ENCODE measurements at regions not wholly inside any gene's neighbourhood (a gene's known extent, or its start where the extent isn't known, plus 50 kb on each side); places are given as distances from the start of the nearest gene placed in this dataset.

DNA sequence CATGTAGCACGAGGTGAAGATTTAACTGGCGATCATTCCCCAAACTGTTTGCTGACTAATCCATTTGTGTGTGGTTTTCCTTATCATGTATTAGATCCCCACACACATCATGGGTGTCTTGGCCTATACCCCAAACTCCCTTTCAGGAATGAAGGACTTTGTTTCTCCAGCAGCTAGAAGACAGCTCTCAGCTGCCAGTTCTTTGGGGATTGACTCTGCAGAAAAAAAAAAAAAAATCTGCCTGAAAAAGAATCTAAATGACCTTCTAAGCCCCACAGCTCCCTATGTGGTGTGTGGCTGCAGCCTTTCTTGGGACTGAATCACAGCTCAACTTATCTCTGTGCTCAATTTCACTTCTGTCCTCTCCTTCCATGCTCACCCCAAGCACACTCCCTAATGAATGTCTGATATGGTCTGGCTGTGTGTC, 256.3 kb upstream of the DUSP10 start:
- Histone ChIP-seq H3K9me3 (ENCODE audit: insufficient read depth in 2 of 2, low read depth in 1 of 2, low read length in 1 of 2) (no peaks in the 10 kb centered on the region), H3K27me3 (replicated peaks in 1 of 4; ENCODE audit: control insufficient read depth in 3 of 4, extremely low read depth in 1 of 4, insufficient read depth in 3 of 4, low read length in 3 of 4) (no peaks in the 10 kb centered on the region), H3K14ac (ENCODE audit: insufficient read length) (no peak overlapping the region), H4K5ac (ENCODE audit: insufficient read length, low read depth, low read length) (no peak overlapping the region), H3K4me2 (ENCODE audit: insufficient read depth in 1 of 2, low read depth in 2 of 2, low read length in 2 of 2) (no peak overlapping the region), H3K79me1 (ENCODE audit: low read depth, low read length) (no peaks in the 10 kb centered on the region), H4K91ac (replicated peaks; ENCODE audit: insufficient read length, low read length) (no peak overlapping the region), H2AK5ac (ENCODE audit: low read depth, low read length) (no peak overlapping the region), H3K27ac (ENCODE audit: low read depth, low read length) (no peak overlapping the region), H2BK20ac (ENCODE audit: low read length) (no peak overlapping the region), H2BK12ac (ENCODE audit: low read depth, low read length) (no peak overlapping the region), H3K23ac (ENCODE audit: insufficient read length) (no peak overlapping the region), H3K9ac (replicated peaks in 1 of 4; ENCODE audit: extremely low read depth in 1 of 4, low read depth in 3 of 4, low read length in 3 of 4) (no peak overlapping the region), H3K4me3 (ENCODE audit: extremely low read depth in 1 of 4, insufficient read depth in 2 of 4, low read depth in 3 of 4, low read length in 4 of 4) (no peak overlapping the region), H3K23me2 (ENCODE audit: low read depth, low read length) (no peaks in the 10 kb centered on the region), H3K79me2 (ENCODE audit: control insufficient read depth in 1 of 2, insufficient read depth in 2 of 2, low read length in 2 of 2) (no peaks in the 10 kb centered on the region), H4K8ac (ENCODE audit: extremely low read depth, insufficient read depth, low read length) (no peak overlapping the region), H2BK120ac (replicated peaks; ENCODE audit: low read depth, low read length) (no peak overlapping the region), H3K4ac (replicated peaks; ENCODE audit: insufficient read length, low read depth, low read length) (no peak overlapping the region), H3K18ac (ENCODE audit: extremely low read depth, low read length) (no peak overlapping the region), H2AFZ (ENCODE audit: low read length) (0 out of 2 replicates have a peak overlapping the region, but pooled peaks have one; percentile 82), H3K4me1 (replicated peaks in 1 of 4; ENCODE audit: control insufficient read depth in 3 of 4, insufficient read depth in 4 of 4, low read length in 3 of 4) (no peaks in the 10 kb centered on the region; a peak in 1 of 7 replicates), H3K56ac (replicated peaks; ENCODE audit: insufficient read length, low read depth, low read length) (no peak overlapping the region), H3K36me3 (ENCODE audit: control insufficient read depth in 2 of 4, insufficient read depth in 4 of 4, low read length in 3 of 4) (no peaks in the 10 kb centered on the region), H2BK15ac (ENCODE audit: low read length) (no peak overlapping the region), H4K20me1 (replicated peaks in 1 of 2; ENCODE audit: control insufficient read depth in 1 of 2, insufficient read depth in 2 of 2, low read length in 2 of 2) (no peaks in the 10 kb centered on the region), H2BK5ac (ENCODE audit: low read depth, low read length) (no peak overlapping the region; the same call in 1 of the 2 replicates)
- ChIA-PET CTCF (ENCODE audit: partially characterized antibody) (interaction anchor here (1.4 kb wide), 1 partner anchor 456 kb away, joined by 5 read pairs; no protein-coding TSS in a partner anchor), POLR2A (ENCODE audit: partially characterized antibody) (no interaction called here)
- no peak for FAIRE-seq
- WGBS, 2 experiments (ENCODE audit: extremely low coverage in 1 of 2, insufficient coverage in 1 of 2, insufficient read length in 1 of 2, insufficient replicate concordance in 2 of 2, low coverage in 1 of 2, low lambda C conversion rate in 2 of 2, missing lambda C conversion rate in 1 of 2) = 94% methylated on average over 2 of the region's 2 CpGs; no CpG with 5 or more reads in 1 of the 2 experiments
- no peak for DNase-seq (ENCODE audit: low read depth in 1 of 2, low spot score in 2 of 2)
- TF ChIP-seq CTBP2 (IDR thresholded peaks at IDR 0.05; ENCODE audit: borderline replicate concordance, insufficient read depth, insufficient read length, low read length) (no peak), GABPA (IDR thresholded peaks at IDR 0.05; ENCODE audit: borderline replicate concordance, insufficient read depth, low read length) (no peak), TAF7 (optimal IDR thresholded peaks at IDR 0.05; ENCODE audit: borderline replicate concordance, low read depth, low read length) (no peak), RFX5 (IDR thresholded peaks at IDR 0.05; ENCODE audit: borderline replicate concordance, low read depth, low read length) (no peak), YY1 (IDR thresholded peaks at IDR 0.05; ENCODE audit: low read depth, low read length) (no peak), PHF8 (conservative IDR thresholded peaks at IDR 0.05; ENCODE audit: low read depth, low read length) (no peak), HDAC2 (IDR thresholded peaks at IDR 0.05; ENCODE audit: borderline replicate concordance in 1 of 2, low read depth in 2 of 2, low read length in 2 of 2) (no peak), RAD21 (IDR thresholded peaks at IDR 0.05 in 1 of 2, conservative IDR thresholded peaks at IDR 0.05 in 1 of 2; ENCODE audit: low read depth in 2 of 2, low read length in 2 of 2) (no peak), EGR1 (IDR thresholded peaks at IDR 0.05; ENCODE audit: borderline replicate concordance, low read depth, low read length) (no peak)
- TF ChIP-seq, protein P1, sequence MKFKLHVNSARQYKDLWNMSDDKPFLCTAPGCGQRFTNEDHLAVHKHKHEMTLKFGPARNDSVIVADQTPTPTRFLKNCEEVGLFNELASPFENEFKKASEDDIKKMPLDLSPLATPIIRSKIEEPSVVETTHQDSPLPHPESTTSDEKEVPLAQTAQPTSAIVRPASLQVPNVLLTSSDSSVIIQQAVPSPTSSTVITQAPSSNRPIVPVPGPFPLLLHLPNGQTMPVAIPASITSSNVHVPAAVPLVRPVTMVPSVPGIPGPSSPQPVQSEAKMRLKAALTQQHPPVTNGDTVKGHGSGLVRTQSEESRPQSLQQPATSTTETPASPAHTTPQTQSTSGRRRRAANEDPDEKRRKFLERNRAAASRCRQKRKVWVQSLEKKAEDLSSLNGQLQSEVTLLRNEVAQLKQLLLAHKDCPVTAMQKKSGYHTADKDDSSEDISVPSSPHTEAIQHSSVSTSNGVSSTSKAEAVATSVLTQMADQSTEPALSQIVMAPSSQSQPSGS (IDR thresholded peaks at IDR 0.05; ENCODE audit: low read length) = no peak

All from H1 (cell line).